ENCODE measurements at regions not wholly inside any gene's neighbourhood (a gene's known extent, or its start where the extent isn't known, plus 50 kb on each side); places are given as distances from the start of the nearest gene placed in this dataset.

- no peak for DNase-seq
Observed at GRCh38 chr3:46113608-46114007, 86.3 kb upstream of the XCR1 start.

DNA sequence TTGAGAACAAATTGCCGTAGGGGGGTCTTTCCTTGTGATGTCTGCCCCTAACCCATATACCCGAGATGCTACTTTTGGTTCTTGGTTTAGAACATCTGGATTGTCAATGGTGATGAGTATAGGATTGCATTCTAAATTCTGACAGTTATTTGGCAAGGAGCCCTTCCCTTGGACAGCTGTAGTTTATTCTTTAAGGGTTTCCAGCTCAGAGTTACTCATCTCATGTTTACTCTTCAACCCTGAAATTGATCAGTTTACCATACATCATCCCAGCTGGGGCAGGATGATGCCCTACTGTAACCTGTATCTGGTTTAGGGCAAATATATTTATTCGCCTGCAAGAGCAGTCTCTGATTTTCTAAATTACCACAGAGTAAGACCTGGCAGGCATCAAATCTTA lies 85.7 kb upstream of the XCR1 start:
- DNase-seq = no peak

GRCh38 chr3:46112296-46112695 lies 85.0 kb upstream of the XCR1 start:
- DNase-seq = no peak

DNA sequence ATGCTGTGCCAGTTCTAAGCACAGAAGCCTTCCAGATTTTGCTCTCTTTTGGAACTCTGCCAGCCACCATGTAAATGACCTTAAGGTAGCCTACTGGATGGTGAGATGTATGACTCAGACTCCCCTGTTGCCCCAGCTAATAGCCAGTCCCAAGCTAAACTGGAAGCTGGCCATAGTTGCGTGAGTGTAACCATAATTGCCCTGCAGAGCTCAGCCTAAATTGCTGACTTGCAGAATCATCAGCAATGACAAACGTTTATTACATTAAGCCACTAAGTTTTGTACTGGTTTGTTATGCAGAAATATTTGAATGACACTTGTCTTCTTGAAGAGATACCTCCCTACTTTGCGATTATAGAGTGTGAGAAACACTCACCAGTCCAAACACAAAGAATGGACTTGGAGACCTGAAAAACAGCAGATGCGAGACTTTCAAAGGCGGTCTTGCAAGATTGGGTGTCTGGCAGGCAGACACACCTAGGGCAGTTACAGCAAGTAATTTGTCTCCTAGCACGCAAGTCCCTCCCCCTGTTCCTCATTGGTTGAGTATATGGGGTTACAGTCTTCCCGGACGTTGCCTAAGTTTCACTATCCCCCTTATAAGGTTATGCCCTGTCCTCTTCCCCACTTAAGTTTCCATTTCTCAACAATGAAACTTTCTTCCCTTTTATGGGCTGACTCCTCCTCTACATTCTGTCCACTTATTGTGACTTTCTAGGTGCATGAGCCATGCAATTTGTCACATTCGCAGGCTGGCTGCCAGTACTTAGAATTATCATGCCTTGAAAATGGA lies 83.6 kb upstream of the XCR1 start:
- DNase-seq = no peak

DNA sequence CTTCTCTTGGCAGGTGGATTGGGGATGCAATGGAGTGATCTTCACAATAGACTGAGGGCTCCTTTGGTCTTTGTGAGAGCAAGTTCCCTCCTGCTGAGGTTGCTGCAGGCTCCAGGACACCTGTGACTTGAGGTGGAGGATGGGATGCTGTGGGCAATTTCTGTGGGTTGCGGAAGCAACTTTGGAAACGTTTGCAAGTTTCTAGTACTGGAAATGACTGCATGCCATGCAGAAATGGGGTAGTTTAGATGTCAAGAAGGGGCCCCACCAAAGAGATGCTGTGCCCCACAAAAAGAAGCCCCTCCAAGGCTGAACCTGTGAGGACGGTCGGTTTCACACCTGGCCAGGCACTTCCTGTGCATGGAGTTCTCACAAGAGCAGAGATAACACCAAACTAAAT lies 80.4 kb upstream of the XCR1 start:
- DNase-seq = no peak

GRCh38 chr3:46105306-46105919 lies 78.1 kb upstream of the XCR1 start:
- DNase-seq = no peak

- DNase-seq = no peak
Observed at GRCh38 chr3:46104706-46105105, 77.4 kb upstream of the XCR1 start.

DNA sequence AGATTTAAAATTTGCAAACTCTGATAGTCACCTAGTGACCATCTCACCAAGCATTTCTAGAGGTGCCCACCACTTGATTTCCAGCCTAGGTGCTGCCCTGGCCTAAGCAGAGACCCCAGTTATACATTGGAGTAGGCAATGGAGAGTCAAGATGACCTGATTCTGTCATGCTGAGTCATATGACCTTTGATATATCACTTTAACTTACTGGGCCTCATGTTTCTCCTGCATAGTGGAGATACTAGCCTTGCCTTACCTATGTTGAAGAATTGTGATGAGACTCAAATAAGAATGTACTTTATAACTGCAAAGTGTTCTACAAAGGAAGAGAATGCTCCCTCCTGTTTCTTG lies 75.5 kb upstream of the XCR1 start:
- no peak for DNase-seq

DNA sequence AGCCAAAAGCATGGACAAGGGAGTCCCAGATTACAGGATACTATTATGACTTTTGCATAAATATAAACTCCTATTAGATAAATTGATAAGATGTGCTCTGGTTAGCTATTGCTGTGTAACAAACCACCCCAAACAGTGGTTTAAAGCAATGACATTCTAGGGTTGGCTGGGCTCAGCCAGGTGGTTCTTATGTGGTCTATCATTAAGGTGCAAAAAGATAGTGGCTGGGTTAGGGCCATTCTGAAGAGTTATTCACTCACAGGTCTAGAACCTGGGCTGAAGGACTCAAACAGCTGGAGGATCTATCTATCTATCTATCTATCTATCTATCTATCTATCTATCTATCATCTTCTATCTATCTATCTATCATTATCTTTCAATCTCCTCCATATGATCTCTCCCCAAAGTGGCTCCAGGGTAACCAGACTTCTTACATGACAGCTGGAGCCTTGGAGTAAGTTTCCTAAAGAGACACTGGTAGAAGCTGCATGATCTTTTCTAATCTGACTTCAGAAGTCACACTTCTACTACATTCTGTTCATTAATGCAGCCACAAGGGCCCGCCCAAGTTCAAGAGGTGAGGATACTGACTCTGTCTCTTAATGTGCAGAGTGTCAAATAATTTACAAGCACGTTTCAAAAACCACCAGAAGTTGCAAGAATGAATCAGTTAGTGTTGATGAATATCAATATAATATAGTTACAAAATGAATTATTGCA lies 74.9 kb upstream of the XCR1 start:
- no peak for DNase-seq

DNA sequence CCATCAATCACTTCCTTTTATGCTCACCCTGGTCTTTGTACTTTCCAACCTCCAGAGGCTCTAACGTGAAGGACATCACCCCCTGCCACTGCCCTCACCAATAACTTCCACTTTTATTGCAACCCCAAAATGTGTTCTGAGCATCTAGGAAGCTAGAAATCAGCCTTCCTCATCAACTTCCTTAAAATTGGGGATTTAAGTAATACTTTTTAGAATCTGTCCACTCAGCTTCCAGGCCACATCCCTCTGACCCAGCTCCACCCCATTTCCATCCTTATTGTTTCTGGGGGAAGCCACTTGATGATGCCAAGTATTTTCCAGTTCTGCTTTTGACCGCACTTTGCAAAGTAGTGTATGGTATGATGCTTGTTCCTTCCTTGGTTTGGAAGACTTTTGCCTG lies 73.5 kb upstream of the XCR1 start:
- DNase-seq = no peak

GRCh38 chr3:46098319-46098761 lies 71.1 kb upstream of the XCR1 start:
- peak; percentile 51 for DNase-seq

DNA sequence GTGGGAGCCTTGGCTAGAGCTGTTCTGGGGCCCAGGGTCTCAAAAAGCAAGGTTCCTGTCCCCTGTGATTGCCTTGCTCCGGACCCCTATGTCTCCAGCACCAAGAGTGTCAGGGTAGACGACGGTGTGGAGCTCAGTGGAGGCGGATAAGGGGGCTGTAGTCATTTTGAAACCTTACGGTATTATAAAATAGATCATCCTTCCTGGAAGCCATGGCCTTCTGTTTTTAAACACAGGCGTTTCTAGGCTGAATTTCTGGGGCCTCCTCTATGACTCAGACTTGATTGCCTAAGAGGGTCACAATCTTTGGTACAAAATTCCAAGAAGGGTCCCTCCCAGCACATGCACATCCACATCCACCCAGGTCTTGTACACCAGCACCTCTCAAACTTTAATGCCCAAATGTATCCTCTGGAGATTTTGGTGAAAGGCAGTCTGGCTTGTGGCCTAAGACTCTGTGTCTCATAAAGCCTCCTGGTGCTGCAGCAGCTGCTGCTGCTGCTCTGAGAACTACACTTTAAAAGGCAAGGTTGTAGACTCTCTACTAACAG lies 70.5 kb upstream of the XCR1 start:
- DNase-seq = no peak

DNA sequence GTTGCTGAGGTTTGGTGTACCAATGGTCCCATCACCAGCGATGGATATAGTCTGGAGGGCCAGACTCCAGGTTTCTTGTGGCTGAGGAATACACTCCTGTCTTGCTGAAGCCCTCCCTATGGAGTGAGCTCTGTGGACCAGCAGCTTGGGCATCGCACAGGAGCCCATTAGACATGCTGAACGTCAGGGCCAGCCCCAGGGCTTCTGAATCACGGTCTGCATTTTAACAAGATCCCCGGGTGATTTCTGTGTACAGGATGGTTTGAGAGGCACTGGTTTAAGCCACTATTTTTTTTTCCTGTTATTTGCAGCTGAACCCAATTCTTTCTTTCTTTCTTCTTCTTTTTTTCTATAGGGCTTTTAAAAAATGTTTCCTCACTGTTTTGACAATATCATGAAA lies 69.5 kb upstream of the XCR1 start:
- DNase-seq = no peak

- no peak for DNase-seq
Observed at GRCh38 chr3:46096336-46096735, 69.1 kb upstream of the XCR1 start.

DNA sequence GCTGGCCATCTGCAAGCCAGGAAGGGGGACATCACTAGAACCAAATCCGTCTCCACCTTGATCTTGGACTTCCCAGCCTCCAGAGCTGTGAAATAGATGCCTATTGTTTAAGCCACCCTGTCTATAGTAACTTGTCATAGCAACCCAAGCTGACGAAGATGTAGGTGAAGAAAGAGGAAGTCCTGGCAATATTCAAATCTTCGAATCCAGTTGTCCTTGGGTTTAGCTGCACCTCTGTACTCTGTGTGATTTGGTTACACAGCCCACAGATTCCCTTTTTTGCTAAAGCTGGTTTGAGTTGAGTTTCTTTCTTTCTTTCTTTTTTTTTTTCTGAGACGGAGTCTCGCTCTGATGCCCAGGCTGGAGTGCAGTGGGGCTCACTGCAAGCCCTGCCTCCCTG lies 68.0 kb upstream of the XCR1 start:
- no peak for DNase-seq

DNA sequence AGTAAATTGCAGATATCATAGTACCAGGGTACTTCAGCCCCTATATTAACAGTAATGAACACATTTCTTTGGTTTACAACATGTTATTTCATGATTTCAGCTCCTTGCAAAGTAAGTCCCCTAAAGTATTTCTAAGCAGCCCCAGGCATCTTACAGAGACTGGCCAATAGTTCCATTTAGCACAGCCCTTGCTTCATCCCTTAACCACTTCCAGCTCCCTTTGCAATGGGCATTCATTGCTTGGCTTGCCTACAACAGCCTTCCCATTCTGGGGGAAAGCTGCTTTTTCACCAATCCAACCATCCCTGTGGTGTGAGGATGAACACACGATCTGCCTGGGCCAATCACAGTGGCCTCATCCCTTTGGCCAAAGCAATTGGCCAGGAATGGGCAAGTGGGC lies 67.2 kb upstream of the XCR1 start:
- no peak for DNase-seq

GRCh38 chr3:46093966-46094365 lies 66.7 kb upstream of the XCR1 start:
- no peak for DNase-seq

GRCh38 chr3:46093327-46093942 lies 66.2 kb upstream of the XCR1 start:
- no peak for DNase-seq

DNA sequence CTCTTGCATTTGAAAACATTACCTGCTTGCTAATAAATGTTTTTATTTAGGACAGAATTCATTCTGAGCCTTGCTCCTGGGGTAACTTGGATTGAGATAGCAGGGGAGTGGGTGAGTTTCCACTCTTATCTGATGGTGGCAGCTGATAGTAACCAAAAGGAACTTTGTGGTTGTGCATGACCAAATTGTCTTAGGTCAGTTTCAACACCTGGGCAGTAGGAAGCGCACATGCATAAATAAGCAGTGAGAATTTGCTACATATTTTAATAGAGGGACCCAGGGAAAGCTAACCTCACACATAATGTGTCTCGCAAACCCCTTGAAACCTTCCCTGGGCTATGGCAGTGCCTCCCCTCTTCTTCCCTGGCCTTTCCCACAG lies 65.4 kb upstream of the XCR1 start:
- DNase-seq = no peak

DNA sequence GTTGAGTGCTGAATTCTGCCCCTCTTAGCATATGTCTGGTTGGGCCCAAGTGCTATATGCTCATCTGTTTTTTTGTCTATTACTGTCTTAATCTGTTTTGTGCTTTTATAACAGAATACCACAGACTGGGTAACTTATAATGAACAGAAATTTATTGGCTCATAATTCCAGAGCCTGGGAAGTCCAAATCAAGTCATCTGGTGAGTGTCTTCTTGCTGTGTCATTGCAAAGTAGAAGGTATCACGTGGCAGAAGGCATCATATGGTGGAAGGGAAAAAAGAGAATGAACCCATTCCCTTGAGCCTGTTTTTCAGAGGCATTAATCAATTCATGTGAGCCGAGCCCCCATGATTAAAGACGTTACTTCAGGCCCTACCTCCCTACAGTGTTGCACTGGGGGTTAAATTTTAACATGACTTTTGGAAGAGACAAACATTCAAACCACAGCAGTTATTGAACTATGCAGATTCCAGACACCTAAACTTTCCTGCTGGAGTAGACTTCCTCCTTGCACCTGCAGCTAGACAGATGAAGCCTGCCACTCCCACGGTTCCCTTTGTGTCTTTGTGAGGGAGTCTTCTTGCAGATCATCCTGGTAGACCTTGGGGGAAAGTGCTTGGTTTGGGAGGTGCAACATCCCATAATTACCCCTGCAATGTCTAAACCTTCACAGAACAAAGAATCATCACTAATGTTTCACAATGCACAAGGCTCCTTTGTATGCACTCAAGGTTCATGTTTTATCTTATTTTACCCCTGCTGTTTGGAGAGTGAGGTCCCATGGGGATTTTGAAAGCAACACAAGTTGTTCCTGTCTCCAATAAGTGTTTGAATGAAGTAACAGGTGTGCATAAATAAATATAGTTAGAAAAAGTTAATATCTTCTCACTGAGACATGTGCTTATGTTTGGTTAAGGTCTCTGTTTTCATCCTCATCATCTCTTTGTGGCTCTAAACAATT lies 64.7 kb upstream of the XCR1 start:
- DNase-seq = no peak

- DNase-seq = no peak
Observed at GRCh38 chr3:46091046-46091445, 63.8 kb upstream of the XCR1 start.

DNA sequence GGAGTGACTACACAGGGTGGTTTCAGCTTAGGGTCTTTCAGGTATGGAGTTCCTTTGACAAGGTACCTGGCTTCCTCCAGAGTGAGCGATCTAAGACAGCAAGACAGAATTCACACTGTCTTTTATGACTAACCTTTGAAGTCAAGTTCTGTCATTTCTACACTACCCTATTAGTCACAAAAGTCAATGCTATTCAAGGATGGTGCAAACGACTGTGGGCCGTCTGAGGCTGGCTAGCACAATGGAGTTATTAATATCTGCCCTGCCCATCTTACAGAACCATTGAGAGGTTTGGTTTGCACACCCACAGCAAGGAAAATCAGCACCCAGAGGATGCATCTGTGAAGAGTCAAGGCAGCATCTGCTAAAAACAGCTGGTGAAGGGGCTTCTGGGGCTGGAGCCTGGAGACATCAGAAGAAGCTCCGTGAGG lies 62.9 kb upstream of the XCR1 start:
- no peak for DNase-seq

Data from central memory CD4-positive, alpha-beta T cell (primary cell).